ENCODE measurements at regions not wholly inside any gene's neighbourhood (a gene's known extent, or its start where the extent isn't known, plus 50 kb on each side); places are given as distances from the start of the nearest gene placed in this dataset.
"Not testable (repeated sequence)": the region's sequence is repeated elsewhere in the genome, so short reads cannot be mapped to it uniquely, and the experiment has no call there.

DNA sequence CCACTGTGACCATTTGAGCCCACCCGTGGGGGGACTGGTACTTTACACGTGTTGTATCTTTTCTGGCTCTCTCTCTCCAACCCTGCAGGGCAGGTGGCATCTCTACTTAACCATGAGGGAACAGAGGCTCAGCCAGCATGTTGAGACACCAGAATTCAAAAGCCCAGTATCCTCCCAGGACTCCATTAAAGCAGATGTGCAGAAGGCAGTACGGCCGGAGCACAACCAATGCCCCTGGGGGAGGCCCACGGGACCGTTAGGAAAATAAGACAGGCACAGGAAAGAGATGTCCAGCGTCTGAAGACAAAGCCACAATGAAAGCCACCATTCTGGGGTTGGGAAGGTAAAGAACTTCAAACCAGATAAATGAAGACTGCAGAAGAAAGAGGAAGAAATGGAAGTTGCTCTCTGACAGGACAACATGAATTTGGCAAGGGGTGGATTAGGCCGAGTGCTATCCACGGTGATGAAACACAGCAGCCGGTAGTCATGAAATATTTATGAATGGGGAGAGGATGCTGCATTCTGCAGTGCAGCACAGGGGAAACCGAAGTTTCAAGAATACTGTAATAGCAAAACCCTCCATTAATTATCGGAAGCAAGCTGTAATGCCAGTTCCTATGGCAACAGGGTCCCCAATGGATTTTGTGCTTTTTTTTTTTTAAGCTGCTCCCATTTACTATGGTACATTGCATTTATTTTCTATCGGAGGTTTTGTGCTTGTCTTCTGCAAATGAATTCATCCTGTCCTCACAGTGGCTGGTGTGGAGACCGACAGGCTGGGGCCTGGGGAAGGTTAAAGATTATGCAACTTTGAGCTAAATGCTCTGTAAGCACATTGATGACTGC lies 179.4 kb downstream of the NRN1 start:
- ChIA-PET CTCF (no interaction called here), POLR2A (ENCODE audit: low non-redundant PET) (no interaction called here)
- TF ChIP-seq, protein P1, sequence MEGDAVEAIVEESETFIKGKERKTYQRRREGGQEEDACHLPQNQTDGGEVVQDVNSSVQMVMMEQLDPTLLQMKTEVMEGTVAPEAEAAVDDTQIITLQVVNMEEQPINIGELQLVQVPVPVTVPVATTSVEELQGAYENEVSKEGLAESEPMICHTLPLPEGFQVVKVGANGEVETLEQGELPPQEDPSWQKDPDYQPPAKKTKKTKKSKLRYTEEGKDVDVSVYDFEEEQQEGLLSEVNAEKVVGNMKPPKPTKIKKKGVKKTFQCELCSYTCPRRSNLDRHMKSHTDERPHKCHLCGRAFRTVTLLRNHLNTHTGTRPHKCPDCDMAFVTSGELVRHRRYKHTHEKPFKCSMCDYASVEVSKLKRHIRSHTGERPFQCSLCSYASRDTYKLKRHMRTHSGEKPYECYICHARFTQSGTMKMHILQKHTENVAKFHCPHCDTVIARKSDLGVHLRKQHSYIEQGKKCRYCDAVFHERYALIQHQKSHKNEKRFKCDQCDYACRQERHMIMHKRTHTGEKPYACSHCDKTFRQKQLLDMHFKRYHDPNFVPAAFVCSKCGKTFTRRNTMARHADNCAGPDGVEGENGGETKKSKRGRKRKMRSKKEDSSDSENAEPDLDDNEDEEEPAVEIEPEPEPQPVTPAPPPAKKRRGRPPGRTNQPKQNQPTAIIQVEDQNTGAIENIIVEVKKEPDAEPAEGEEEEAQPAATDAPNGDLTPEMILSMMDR (conservative IDR thresholded peaks at IDR 0.05; ENCODE audit: low read depth) = no peak
- no peak overlapping the region for H3K27ac ChIP-seq
- no peak for DNase-seq (ENCODE audit: low spot score)

DNA sequence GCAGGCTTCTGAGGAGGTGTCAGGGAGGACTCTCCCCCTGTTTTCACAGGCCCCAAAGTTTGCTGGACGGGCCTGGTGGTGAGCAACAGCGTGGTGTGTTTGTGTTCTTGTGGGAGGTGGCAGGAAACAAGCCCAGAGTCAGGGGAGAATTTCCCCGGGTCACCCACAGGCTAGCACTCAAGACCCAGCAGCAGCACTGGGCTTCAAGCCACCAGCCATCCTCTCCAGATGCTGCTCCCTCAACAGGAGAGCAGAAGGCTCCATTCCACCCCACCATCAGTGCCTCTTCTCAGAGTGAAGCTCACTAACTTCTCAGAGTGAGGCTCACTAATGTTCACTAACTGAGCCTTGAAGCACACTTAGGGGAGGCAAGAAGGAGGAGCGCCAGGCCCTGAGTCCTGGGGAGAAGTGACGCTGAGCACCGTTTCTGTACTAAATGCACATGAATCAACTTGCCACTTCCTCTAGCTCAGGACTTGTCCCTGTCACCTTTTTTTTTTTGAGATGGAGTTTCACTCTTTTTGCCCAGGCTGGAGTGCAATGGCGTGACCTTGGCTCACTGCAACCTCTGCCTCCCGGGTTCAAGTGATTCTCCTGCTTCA lies 182.2 kb downstream of the NRN1 start:
- H3K27ac ChIP-seq; DNase-seq (ENCODE audit: low spot score); POLR2A ChIA-PET (ENCODE audit: low non-redundant PET); CTCF ChIA-PET: not testable (repeated sequence)
